Activated T-helper 17 cell treated with anti-CD3 and anti-CD28 coated beads, Interleukin-2, amount 50 U/mL, for 72 hours (primary cell): ENCODE measurements at regions not wholly inside any gene's neighbourhood (a gene's known extent, or its start where the extent isn't known, plus 50 kb on each side); places are given as distances from the start of the nearest gene placed in this dataset.

Experiments
- ATAC-seq: fragments of 150-1000 bp; cut with Tn5 transposase; replicated peaks from 2 replicates; pipeline ENCODE4 v1.10.0; 2021; ENCODE audit warnings: mild to moderate bottlenecking, moderate library complexity
- H3K27ac Mint-ChIP-seq: one replicate; pipeline ENCODE4 v1.8.0; 2022; ENCODE audit warnings: mixed read lengths
- H3K27me3 Mint-ChIP-seq: one replicate; pipeline ENCODE4 v1.8.0; 2022; ENCODE audit warnings: mixed read lengths
- H3K36me3 Mint-ChIP-seq: one replicate; pipeline ENCODE4 v1.8.0; 2022; ENCODE audit warnings: low read depth, mild to moderate bottlenecking, mixed read lengths
- H3K4me1 Mint-ChIP-seq: one replicate; pipeline ENCODE4 v1.8.0; 2022; ENCODE audit warnings: mixed read lengths
- H3K4me3 Mint-ChIP-seq: one replicate; pipeline ENCODE4 v1.8.0; 2022; ENCODE audit warnings: mild to moderate bottlenecking, mixed read lengths
- H3K9me3 Mint-ChIP-seq: one replicate; pipeline ENCODE4 v1.8.0; 2022; ENCODE audit warnings: mixed read lengths

DNA sequence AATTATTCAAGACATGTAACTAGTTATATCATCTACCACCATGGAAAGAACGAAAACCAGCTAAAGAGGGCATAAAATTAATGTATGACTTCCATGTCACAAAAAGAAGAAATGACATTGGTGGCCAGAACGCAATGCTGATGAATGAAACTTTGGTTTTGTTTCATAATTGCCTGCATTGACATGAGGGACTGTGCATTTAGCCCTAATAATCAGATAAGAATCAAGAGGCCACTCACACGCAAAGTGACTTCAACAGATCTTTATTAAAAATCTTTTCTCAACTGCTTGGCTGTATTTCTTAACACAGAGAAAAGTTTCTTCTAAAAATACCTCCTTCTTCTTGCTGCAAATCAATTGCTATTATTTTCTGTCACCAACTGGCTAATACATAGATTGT lies 184.7 kb upstream of the RUNX1 start:
- no peak for ATAC-seq
- Mint-ChIP-seq H3K36me3 (no peaks in the 10 kb centered on the region), H3K4me1 (peaks cover 21% of the 10 kb centered on the region), H3K4me3 (no peak overlapping the region), H3K9me3 (peaks cover 3% of the 10 kb centered on the region), H3K27ac (no peak overlapping the region), H3K27me3 (no peaks in the 10 kb centered on the region)

DNA sequence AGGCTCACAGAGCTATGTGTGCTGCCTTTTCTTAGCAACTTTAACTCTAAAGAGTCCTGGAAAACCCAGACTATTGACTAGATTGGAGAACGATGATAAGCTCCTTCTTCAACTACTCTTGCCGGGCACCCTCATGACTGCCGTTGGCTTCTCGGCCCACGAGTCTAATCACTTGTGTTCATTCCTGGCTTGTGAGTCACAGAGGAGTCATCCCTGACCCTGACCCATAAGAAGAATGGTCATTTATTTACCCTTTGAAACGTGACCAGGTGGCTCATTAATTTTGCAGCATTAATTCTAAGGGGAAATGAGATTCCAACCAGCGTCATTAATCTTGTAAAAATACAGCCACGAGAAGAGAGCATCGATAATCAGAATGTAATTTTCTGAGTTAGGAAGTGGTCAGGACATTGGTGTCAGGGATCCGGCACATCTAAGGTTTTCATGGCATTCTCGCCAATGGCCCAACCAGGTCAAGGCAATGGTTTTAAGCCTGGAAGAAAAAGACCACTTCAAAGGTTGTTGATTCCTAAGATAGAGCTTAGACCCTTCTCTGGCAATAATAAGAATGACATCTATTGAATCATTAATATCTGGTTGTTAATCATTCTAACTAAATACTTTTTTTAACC lies 183.6 kb upstream of the RUNX1 start:
- Mint-ChIP-seq H3K4me3 (no peak overlapping the region), H3K36me3 (no peaks in the 10 kb centered on the region), H3K27me3 (no peaks in the 10 kb centered on the region), H3K27ac (no peak overlapping the region), H3K4me1 (peaks cover 17% of the 10 kb centered on the region), H3K9me3 (peaks cover 3% of the 10 kb centered on the region)
- no peak for ATAC-seq

DNA sequence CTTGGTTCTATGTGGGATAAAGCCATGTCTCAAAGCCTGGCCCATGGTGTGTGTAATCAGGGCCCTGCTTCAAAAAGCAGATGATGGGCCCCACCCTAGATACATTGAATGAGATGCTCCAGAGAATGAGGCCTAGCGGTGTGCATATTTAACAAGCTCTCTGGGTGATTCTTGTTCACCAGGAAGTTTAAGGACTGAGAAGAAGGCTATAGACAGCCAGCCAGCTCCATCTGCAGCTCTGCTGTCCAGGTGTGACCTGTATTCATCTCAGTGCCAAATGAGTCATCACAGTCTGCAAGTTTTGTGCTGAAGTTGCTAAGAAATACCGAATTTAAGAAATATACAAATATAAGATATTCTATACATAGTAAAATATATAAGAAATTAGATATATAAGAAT lies 182.0 kb upstream of the RUNX1 start:
- Mint-ChIP-seq H3K4me1 (peaks cover 22% of the 10 kb centered on the region), H3K4me3 (no peak overlapping the region), H3K36me3 (no peaks in the 10 kb centered on the region), H3K27me3 (no peaks in the 10 kb centered on the region), H3K9me3 (peaks cover 3% of the 10 kb centered on the region), H3K27ac (no peak overlapping the region)
- no peak for ATAC-seq

DNA sequence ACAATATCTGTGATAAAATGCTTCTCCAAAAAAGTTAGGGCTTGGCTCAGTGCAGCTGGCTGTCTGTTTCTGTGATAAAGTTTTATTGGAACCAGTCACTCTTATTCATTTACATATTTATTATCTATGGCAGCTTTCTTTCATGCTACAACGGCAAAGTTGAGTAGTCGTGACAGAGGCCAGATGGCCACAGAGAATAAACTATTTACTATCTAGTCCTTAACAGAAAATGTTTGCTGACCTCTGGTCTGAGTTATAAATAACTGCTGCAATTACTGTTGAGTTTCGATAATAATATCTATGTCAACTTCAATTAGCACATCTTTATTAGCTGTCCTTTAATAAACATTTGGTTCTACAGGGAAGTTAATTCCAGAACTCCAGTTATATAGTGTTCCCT lies 180.2 kb upstream of the RUNX1 start:
- Mint-ChIP-seq H3K4me3 (no peak overlapping the region), H3K9me3 (no peaks in the 10 kb centered on the region), H3K27ac (no peak overlapping the region)

DNA sequence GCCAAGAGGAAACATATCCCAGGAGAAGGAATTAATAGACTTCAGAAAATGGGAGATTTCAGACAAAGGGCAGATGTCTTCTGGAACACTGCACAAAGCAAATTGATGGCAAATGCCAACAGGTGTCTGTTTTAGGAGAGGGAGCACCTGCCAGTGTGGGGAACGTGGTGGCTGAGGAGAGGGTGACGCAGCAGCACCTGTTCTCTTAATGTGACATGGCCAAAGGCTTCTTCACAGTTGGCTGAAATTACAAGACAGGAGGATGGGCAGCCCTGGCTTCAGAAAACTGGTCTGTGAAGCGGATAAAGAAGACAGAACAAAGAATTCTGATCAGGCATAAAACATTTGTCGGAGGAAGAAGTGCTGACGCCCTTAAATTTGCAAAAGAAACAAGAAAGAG lies 178.7 kb upstream of the RUNX1 start:
- no peak for ATAC-seq

More for the DNA sequence above, 180.2 kb upstream of the RUNX1 start:
- Mint-ChIP-seq H3K4me1 (peaks cover 16% of the 10 kb centered on the region), H3K36me3 (no peaks in the 10 kb centered on the region), H3K27me3 (no peaks in the 10 kb centered on the region)
- ATAC-seq, result no peak

DNA sequence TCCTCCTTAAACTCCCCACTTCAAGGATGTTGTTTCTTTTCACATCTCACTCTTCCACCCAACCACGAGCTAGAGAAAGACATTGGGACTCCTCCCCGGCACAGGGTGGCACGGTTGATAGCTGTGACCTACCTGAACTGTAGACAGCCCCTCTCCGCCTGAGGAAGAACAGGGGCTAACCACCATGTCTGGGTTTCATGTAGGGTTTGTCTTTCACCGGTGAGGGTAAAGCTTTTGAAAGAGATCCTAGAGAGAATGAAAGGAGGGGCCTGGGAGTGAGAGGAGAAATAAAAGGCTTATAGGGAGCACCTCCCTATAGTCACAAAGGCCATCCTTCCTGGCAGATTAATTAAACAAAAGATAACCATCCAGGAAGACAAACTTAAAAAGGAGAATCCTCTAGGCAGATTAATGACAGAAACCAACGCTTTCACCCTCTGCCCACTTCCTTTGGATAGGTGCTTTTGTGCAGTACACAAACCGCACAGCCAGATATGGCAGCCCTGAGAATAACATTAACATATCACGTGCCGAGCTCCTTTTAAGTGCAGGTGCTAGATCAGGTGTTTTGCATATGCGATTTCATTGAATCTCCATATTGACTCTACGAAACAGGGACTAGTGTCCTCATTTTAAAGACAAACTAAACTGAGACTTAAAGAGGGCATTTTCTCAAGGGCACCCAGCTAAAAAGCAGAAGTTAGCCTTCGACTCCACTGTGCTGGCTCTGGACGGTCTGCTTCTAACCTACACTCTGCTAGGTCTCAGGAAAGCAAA lies 178.1 kb upstream of the RUNX1 start:
- Mint-ChIP-seq H3K9me3 (no peaks in the 10 kb centered on the region), H3K4me1 (peaks cover 21% of the 10 kb centered on the region), H3K36me3 (no peaks in the 10 kb centered on the region), H3K27ac (peak overlapping the region; percentile 46), H3K4me3 (peak overlapping the region; percentile 65), H3K27me3 (no peaks in the 10 kb centered on the region)
- peak; percentile 65 for ATAC-seq

More for the DNA sequence above, 178.7 kb upstream of the RUNX1 start:
- Mint-ChIP-seq H3K4me1 (peaks cover 15% of the 10 kb centered on the region), H3K27me3 (no peaks in the 10 kb centered on the region), H3K36me3 (no peaks in the 10 kb centered on the region), H3K4me3 (peak overlapping the region; percentile 65), H3K27ac (no peak overlapping the region), H3K9me3 (no peaks in the 10 kb centered on the region)

DNA sequence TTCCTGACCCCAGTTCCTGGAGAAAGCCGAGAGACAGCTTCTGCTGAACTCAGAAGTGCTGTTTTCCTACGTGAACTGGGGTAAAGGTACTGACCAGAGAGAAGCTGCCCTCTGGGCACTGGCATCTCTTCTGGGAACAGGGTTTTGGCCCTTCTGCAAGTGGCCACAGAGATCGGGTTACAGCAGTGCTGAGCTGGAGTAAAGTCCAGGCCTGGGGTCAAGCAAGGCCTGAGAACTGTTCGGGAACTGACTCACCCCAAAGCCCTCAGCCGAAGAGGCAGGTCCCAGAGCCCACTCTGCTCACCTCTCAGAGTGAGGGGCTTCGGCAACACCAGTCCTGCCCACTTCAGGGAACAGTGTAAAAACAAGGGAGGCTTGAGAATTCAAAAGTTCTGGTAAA lies 177.2 kb upstream of the RUNX1 start:
- H3K4me3 Mint-ChIP-seq, result peak overlapping the region; percentile 65
- no peak overlapping the region for H3K27ac Mint-ChIP-seq

DNA sequence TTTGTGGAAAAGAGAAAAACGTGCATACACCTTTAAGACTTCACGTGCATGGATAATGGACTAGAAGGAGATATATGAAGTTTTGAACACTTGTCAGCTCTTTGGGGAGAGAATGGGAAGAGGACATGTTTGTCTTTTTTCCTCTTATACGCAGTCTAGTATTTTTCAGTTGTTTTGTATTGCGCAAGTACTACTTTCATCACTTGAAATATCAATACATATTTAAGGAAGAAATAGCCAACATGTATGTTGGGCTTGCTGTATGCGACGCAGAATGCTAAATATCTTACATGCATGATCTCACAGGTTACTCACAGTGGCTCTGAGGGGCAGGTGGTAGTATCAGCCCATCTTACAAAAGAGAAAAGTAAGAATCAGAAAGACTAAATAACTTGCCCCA lies 176.5 kb upstream of the RUNX1 start:
- Mint-ChIP-seq H3K27me3 (no peaks in the 10 kb centered on the region), H3K9me3 (no peaks in the 10 kb centered on the region), H3K4me3 (no peak overlapping the region), H3K27ac (no peak overlapping the region), H3K4me1 (peaks cover 24% of the 10 kb centered on the region), H3K36me3 (no peaks in the 10 kb centered on the region)
- ATAC-seq, result no peak

More for the DNA sequence above, 177.2 kb upstream of the RUNX1 start:
- no peak for ATAC-seq
- no peaks in the 10 kb centered on the region for H3K9me3 Mint-ChIP-seq
- H3K27me3 Mint-ChIP-seq, result no peaks in the 10 kb centered on the region
- peaks cover 24% of the 10 kb centered on the region for H3K4me1 Mint-ChIP-seq
- no peaks in the 10 kb centered on the region for H3K36me3 Mint-ChIP-seq

DNA sequence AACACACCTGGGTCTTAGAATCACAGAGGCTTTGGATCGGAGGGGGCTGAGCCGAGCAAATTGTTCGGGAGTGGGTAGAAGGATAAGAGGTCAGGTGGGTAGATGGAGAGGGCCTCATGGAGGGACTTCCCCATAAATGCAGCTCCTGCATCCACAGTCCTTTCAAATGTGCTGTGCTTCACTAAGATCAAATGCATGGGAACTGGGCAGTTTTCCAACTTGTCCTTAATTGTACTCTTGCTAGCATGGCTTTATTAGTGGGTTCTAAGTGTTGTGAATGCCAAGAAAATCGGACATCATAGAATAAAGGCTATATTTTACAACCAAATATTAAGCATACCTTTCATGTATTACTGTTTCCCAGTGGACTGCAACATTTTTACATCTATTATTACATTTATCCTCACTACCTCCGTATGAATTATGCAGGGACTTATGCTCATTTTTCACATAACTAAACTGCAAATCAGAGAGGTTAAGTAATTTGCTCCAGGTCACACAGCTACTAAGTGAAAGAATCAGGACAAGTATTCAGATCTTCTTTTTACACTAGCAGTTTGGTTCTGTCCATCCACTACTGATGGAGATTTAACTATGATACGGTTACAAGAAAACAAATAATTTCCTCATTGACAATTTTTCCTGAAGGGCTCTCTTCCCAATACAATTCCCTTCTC lies 174.5 kb upstream of the RUNX1 start:
- Mint-ChIP-seq H3K4me3 (no peak overlapping the region), H3K36me3 (no peaks in the 10 kb centered on the region), H3K27ac (no peak overlapping the region), H3K27me3 (no peaks in the 10 kb centered on the region), H3K4me1 (peaks cover 24% of the 10 kb centered on the region), H3K9me3 (no peaks in the 10 kb centered on the region)
- no peak for ATAC-seq

DNA sequence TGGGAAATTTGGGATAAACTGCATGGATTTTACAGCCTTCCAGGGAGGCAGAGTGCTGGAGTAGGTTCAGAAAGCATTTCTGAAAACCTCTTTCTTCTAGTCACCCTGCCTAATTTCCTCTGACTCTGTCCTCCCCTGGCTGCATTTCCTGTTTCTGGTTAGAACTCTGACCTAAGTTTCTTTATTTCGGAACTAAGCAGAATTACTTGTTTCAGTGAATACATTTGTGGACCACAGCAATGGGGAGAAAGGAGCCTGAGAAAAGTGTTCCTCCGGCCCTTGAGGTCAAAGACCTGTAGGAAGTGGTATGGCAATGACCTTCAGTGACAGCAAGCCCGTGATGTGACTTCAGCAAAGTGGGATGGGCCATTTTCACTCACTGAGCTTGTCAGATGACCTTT lies 173.4 kb upstream of the RUNX1 start:
- H3K4me3 Mint-ChIP-seq, result peak overlapping the region; percentile 56
- no peaks in the 10 kb centered on the region for H3K36me3 Mint-ChIP-seq
- peak; percentile 84 for ATAC-seq
- H3K27ac Mint-ChIP-seq, result peak overlapping the region; percentile 60
- H3K27me3 Mint-ChIP-seq, result no peaks in the 10 kb centered on the region
- no peaks in the 10 kb centered on the region for H3K9me3 Mint-ChIP-seq
- peaks cover 25% of the 10 kb centered on the region for H3K4me1 Mint-ChIP-seq

DNA sequence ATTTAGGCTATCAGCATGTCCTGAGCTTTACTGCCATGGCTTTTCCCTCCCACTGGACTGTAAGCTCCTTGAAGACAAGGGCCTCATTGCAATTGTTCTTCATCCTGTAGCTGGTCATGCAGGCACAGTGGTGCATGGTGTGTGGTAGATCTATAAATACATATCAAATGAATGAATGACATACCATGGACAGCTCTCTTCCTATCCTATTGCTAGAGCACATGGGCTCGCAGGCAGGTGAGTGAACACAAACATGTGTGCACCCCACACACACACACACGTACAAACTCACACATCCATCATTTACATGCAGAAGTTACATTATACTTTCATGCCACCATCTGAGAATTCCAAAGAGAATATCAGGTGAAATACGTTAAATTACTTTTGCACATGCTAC lies 172.9 kb upstream of the RUNX1 start:
- H3K27me3 Mint-ChIP-seq, result no peaks in the 10 kb centered on the region
- peak overlapping the region; percentile 56 for H3K4me3 Mint-ChIP-seq
- H3K9me3 Mint-ChIP-seq, result no peaks in the 10 kb centered on the region
- H3K27ac Mint-ChIP-seq, result peak overlapping the region; percentile 60
- ATAC-seq, result no peak
- H3K36me3 Mint-ChIP-seq, result no peaks in the 10 kb centered on the region
- H3K4me1 Mint-ChIP-seq, result peaks cover 23% of the 10 kb centered on the region

DNA sequence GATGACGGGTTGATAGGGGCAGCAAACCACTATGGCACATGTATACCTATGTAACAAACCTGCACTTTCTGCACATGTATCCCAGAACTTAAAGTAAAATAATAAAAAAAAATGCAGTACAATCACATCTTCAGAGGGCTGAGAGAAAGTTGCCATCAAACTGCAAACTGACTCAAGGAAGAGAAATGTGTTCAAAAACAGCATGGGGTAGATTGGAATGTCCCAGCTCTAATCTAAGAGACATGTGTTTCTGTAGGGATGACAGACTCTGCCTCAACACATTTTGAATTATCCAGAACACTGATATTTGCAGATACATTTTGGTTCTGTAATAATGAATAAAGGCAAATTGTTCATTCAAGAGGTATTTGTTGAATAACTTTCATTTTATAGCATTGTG lies 171.2 kb upstream of the RUNX1 start:
- H3K27me3 Mint-ChIP-seq, result no peaks in the 10 kb centered on the region
- no peaks in the 10 kb centered on the region for H3K36me3 Mint-ChIP-seq
- ATAC-seq, result no peak
- no peak overlapping the region for H3K27ac Mint-ChIP-seq
- H3K4me3 Mint-ChIP-seq, result no peak overlapping the region
- H3K9me3 Mint-ChIP-seq, result no peaks in the 10 kb centered on the region
- H3K4me1 Mint-ChIP-seq, result peaks cover 18% of the 10 kb centered on the region

DNA sequence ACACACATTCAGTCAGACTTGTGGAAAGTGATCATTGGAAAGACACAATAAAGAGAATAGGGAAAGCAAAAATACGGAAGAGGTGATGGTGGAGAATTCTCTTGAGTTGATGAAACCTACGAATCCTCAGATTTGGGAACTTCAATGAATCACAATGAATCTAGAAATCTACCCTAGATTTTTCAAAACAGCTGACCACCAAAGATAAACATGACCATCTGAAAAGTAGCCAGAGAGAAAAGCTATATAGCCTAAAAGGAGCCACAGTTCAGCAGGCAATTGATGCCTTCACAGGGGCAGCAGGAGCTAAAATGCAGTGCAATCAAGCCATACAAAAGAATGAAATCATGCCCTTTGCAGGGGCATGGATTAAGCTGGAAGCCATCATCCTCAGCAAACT lies 170.6 kb upstream of the RUNX1 start:
- Mint-ChIP-seq H3K4me3 (no peak overlapping the region), H3K9me3 (no peaks in the 10 kb centered on the region), H3K27me3 (no peaks in the 10 kb centered on the region), H3K36me3 (no peaks in the 10 kb centered on the region), H3K27ac (no peak overlapping the region), H3K4me1 (peaks cover 18% of the 10 kb centered on the region)
- ATAC-seq, result no peak

DNA sequence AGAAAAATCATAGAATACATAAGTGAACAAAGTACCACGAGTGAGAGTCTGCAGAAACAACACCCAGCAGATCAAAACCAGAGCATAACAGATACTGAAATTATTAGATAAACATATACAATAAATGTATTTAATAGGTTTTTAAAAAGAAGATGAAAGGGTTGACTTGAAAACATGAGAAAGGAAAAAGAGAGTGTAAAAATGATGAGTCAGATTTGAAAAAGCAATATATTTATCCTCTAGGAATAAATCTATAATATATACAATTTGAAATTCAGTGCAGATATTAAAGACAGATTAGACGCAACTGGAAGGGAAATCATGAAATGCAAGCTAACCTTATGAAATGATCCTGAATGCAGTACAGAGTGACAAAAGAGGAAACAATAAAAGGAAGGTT lies 170.2 kb upstream of the RUNX1 start:
- no peak overlapping the region for H3K4me3 Mint-ChIP-seq
- ATAC-seq, result no peak
- H3K27ac Mint-ChIP-seq, result no peak overlapping the region
- H3K4me1 Mint-ChIP-seq, result peaks cover 18% of the 10 kb centered on the region
- no peaks in the 10 kb centered on the region for H3K9me3 Mint-ChIP-seq
- no peaks in the 10 kb centered on the region for H3K27me3 Mint-ChIP-seq
- no peaks in the 10 kb centered on the region for H3K36me3 Mint-ChIP-seq

DNA sequence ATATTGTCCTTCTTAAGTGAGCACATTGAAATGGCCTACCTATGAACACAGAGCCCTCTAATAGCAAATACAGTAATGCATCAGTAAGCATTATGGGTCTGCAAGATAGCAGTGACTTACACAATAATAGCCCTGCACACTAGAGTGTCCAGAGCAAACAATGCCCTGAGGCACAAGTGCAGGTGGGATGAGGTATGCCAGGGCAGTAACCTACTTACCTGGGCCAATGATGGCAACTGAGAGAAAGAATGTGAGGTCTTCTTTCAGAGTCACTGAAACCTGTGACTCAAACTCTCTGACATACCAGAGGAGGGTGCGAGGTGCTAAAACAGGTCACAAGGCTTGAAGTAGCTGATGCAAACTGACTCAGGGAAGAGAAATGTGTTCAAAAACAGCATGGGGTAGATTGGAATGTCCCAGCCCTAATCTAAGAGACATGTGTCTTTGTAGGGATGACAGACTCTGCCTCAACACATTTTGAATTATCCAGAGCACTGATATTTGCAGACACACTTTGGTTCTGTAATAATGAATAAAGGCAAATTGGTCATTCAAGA lies 168.5 kb upstream of the RUNX1 start:
- Mint-ChIP-seq H3K9me3 (no peaks in the 10 kb centered on the region), H3K27me3 (peaks cover 5% of the 10 kb centered on the region), H3K4me3 (peak overlapping the region; percentile 31), H3K27ac (no peak overlapping the region), H3K4me1 (peaks cover 13% of the 10 kb centered on the region), H3K36me3 (no peaks in the 10 kb centered on the region)
- peak; percentile 91 for ATAC-seq
